H9 (cell line): ENCODE measurements at regions not wholly inside any gene's neighbourhood (a gene's known extent, or its start where the extent isn't known, plus 50 kb on each side); places are given as distances from the start of the nearest gene placed in this dataset.

ENCODE experiments used
- DNase-seq: peaks from one replicate; pipeline ENCODE4 v3.0.0-alpha.2; 2017
- H2AFZ ChIP-seq: one replicate; pipeline ENCODE4 v1.6.1; 2013; ENCODE audit warnings: mild to moderate bottlenecking, low read length, control low read depth, moderate library complexity
- H2AK5ac ChIP-seq: 2 replicates; pipeline ENCODE4 v1.6.1; 2013; ENCODE audit warnings: low read length, control low read depth, mixed read lengths; ENCODE audit not compliant: insufficient read length
- H2BK120ac ChIP-seq: one replicate; pipeline ENCODE4 v1.6.1; 2013; ENCODE audit warnings: low read depth, mild to moderate bottlenecking, low read length, control low read depth, inconsistent platforms; ENCODE audit not compliant: poor library complexity, severe bottlenecking
- H2BK12ac ChIP-seq: 2 replicates; pipeline ENCODE4 v1.6.1; 2013; ENCODE audit warnings: low read length, control low read depth, mixed read lengths, low read depth; ENCODE audit not compliant: insufficient read length
- H2BK15ac ChIP-seq: 2 replicates; pipeline ENCODE4 v1.6.1; 2013; ENCODE audit warnings: low read depth, low read length, control low read depth
- H2BK20ac ChIP-seq: one replicate; pipeline ENCODE4 v1.6.1; 2013; ENCODE audit warnings: low read depth, mild to moderate bottlenecking, low read length, control low read depth, inconsistent platforms; ENCODE audit not compliant: poor library complexity, severe bottlenecking
- H2BK5ac ChIP-seq: 2 replicates; pipeline ENCODE4 v1.6.1; 2013; ENCODE audit warnings: low read length, control low read depth, mixed read lengths; ENCODE audit not compliant: insufficient read length
- H3K14ac ChIP-seq: 2 replicates; pipeline ENCODE4 v1.6.1; 2013; ENCODE audit warnings: low read length, control low read depth; ENCODE audit not compliant: insufficient read depth
- H3K18ac ChIP-seq: 2 replicates; pipeline ENCODE4 v1.6.1; 2013; ENCODE audit warnings: low read depth, mild to moderate bottlenecking, mixed read lengths, low read length, control low read depth; ENCODE audit not compliant: insufficient read length
- H3K23ac ChIP-seq: 2 replicates; pipeline ENCODE4 v1.6.1; 2013; ENCODE audit warnings: low read length, control low read depth, mixed read lengths, low read depth; ENCODE audit not compliant: insufficient read length
- H3K23me2 ChIP-seq: 2 replicates; pipeline ENCODE4 v1.6.1; 2013; ENCODE audit warnings: low read depth, mild to moderate bottlenecking, mixed read lengths, low read length, control low read depth; ENCODE audit not compliant: insufficient read length, poor library complexity, severe bottlenecking
- H3K27ac ChIP-seq: 2 replicates; pipeline ENCODE4 v1.5.1; 2013; ENCODE audit warnings: low read length, control low read depth, mixed read lengths, low read depth; ENCODE audit not compliant: insufficient read length
- H3K27me3 ChIP-seq: 2 replicates; pipeline ENCODE4 v1.6.1; 2013; ENCODE audit warnings: low read length, control low read depth, inconsistent platforms; ENCODE audit not compliant: insufficient read depth
- H3K4ac ChIP-seq: 2 replicates; pipeline ENCODE4 v1.6.1; 2013; ENCODE audit warnings: low read depth, mild to moderate bottlenecking, control low read depth, inconsistent platforms, low read length, moderate library complexity
- H3K4me1 ChIP-seq: 2 replicates; pipeline ENCODE4 v1.6.1; 2013; ENCODE audit warnings: low read length, control low read depth, inconsistent platforms; ENCODE audit not compliant: insufficient read depth
- H3K4me2 ChIP-seq: 2 replicates; pipeline ENCODE4 v1.6.1; 2013; ENCODE audit warnings: low read length, control low read depth, mixed read lengths; ENCODE audit not compliant: insufficient read length, insufficient read depth
- H3K56ac ChIP-seq: 2 replicates; pipeline ENCODE4 v1.6.1; 2013; ENCODE audit warnings: low read depth, mild to moderate bottlenecking, mixed read lengths, low read length, control low read depth; ENCODE audit not compliant: insufficient read length
- H3K79me1 ChIP-seq: 2 replicates; pipeline ENCODE4 v1.6.1; 2013; ENCODE audit warnings: low read depth, mild to moderate bottlenecking, moderate library complexity, low read length, control low read depth, inconsistent platforms; ENCODE audit not compliant: insufficient read depth, poor library complexity, severe bottlenecking
- H3K79me2 ChIP-seq: 2 replicates; pipeline ENCODE4 v1.6.1; 2013; ENCODE audit warnings: low read length, control low read depth, inconsistent platforms; ENCODE audit not compliant: insufficient read depth
- H3K9ac ChIP-seq: 2 replicates; pipeline ENCODE4 v1.6.1; 2013; ENCODE audit warnings: low read length, control low read depth, mixed read lengths; ENCODE audit not compliant: insufficient read length; ENCODE audit errors: extremely low read depth
- H3K9me3 ChIP-seq: one replicate; pipeline ENCODE4 v1.6.1; 2013; ENCODE audit warnings: low read depth, low read length, inconsistent platforms; ENCODE audit not compliant: control insufficient read depth
- H3T11ph ChIP-seq: one replicate; pipeline ENCODE4 v1.6.1; 2013; ENCODE audit warnings: mild to moderate bottlenecking, low read length, control low read depth, inconsistent platforms
- H4K20me1 ChIP-seq: one replicate; pipeline ENCODE4 v1.6.1; 2013; ENCODE audit not compliant: control insufficient read depth, insufficient read length, insufficient read depth
- H4K5ac ChIP-seq: 2 replicates; pipeline ENCODE4 v1.6.1; 2013; ENCODE audit warnings: low read depth, mild to moderate bottlenecking, mixed read lengths, low read length, control low read depth; ENCODE audit not compliant: insufficient read length
- H4K8ac ChIP-seq: replicated peaks from 2 replicates; pipeline ENCODE4 v1.6.1; 2013; ENCODE audit warnings: low read length, control low read depth, mixed read lengths, low read depth; ENCODE audit not compliant: insufficient read length
- H4K91ac ChIP-seq: 2 replicates; pipeline ENCODE4 v1.6.1; 2013; ENCODE audit warnings: low read depth, mild to moderate bottlenecking, moderate library complexity, mixed read lengths, low read length, control low read depth; ENCODE audit not compliant: insufficient read length
- H3K27ac Mint-ChIP-seq, 3 experiments: 2 replicates in 2 of 3; 3 replicates in 1 of 3; pipeline ENCODE4 v1.8.0; 2020 to 2021; ENCODE audit warnings: mixed read lengths in 3 of 3, mild to moderate bottlenecking in 1 of 3, moderate library complexity in 1 of 3
- H3K27me3 Mint-ChIP-seq: 2 replicates; pipeline ENCODE4 v1.8.0; 2021; ENCODE audit warnings: low read depth, mild to moderate bottlenecking, moderate library complexity, mixed read lengths
- H3K36me3 Mint-ChIP-seq, 3 experiments: 2 replicates in 2 of 3; 3 replicates in 1 of 3; pipeline ENCODE4 v1.8.0; 2020 to 2021; ENCODE audit warnings: low read depth in 3 of 3, mixed read lengths in 3 of 3; ENCODE audit not compliant: insufficient read depth in 1 of 3
- H3K4me1 Mint-ChIP-seq, 2 experiments: 2 replicates each; pipeline ENCODE4 v1.8.0; 2020; ENCODE audit warnings: mixed read lengths in 2 of 2
- H3K4me3 Mint-ChIP-seq, 2 experiments: 2 replicates in 1 of 2; 3 replicates in 1 of 2; pipeline ENCODE4 v1.8.0; 2020 to 2021; ENCODE audit warnings: mild to moderate bottlenecking in 2 of 2, mixed read lengths in 2 of 2, moderate library complexity in 1 of 2
- H3K9me3 Mint-ChIP-seq, 2 experiments: 2 replicates in 1 of 2; 3 replicates in 1 of 2; pipeline ENCODE4 v1.8.0; 2020; ENCODE audit warnings: mild to moderate bottlenecking in 2 of 2, mixed read lengths in 2 of 2, moderate library complexity in 1 of 2
- WGBS: extraction: QIAGEN DNeasy Blood & Tissue Kit; methylation state at CpG from one replicate; pipeline ENCODE4 v1.1.7; 2013; ENCODE audit warnings: missing lambda C conversion rate, low lambda C conversion rate, mixed read lengths; ENCODE audit not compliant: insufficient read length; ENCODE audit errors: extremely low coverage; 5-methylcytosine and 5-hydroxymethylcytosine counted together
- TF ChIP-seq, protein P1 (sequence below): fragments of 200-600 bp; sonication (generic); conservative IDR thresholded peaks from 3 replicates; pipeline ENCODE4 v1.8.0; 2021; ENCODE audit warnings: antibody characterized with exemption, mild to moderate bottlenecking

DNA sequence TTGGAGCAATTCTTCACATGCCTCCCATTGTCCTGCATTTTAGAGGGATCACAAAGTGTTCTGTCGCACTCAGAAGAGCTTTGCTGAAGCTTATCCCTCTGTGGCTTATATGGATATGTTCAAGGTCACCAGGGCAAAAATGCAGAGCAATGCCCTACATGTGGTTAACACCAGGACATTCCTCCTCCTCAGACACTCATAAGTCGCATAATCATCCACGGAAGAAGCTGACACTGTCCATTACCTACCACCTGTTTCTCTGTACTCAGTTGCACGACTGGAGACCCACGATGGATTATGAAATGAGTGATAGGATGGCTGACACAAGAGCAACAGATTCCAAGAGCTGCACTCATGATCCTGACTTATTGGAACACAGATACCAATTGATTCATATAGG lies 68.7 kb upstream of the PRDX4 start:
- Histone ChIP-seq H2AK5ac (no peak overlapping the region), H3T11ph (no peak overlapping the region), H3K79me1 (no peaks in the 10 kb centered on the region), H2BK5ac (no peak overlapping the region), H3K23me2 (no peaks in the 10 kb centered on the region), H2BK12ac (no peak overlapping the region), H3K56ac (no peak overlapping the region), H4K20me1 (no peaks in the 10 kb centered on the region), H3K14ac (no peak overlapping the region), H3K27me3 (no peaks in the 10 kb centered on the region), H3K18ac (no peak overlapping the region), H4K8ac (no peak overlapping the region), H4K5ac (no peak overlapping the region), H2BK15ac (no peak overlapping the region), H3K4me2 (no peak overlapping the region), H3K4ac (no peak overlapping the region), H2BK120ac (no peak overlapping the region), H2AFZ (no peak overlapping the region), H3K9ac (no peak overlapping the region), H3K9me3 (no peaks in the 10 kb centered on the region), H4K91ac (no peak overlapping the region), H3K27ac (no peak overlapping the region), H3K79me2 (no peaks in the 10 kb centered on the region), H3K4me1 (no peaks in the 10 kb centered on the region), H2BK20ac (no peak overlapping the region), H3K23ac (no peak overlapping the region)
- H3K36me3 Mint-ChIP-seq = no peaks in the 10 kb centered on the region
- peak overlapping the region in 1 of 3 experiments; percentile 44; a peak in 1 of 7 replicates for H3K27ac Mint-ChIP-seq
- no peak for DNase-seq
- 0 out of 4 replicates have a peak, but pooled peaks cover 0 to 4% of the 10 kb centered on the region in 2 experiments for H3K4me1 Mint-ChIP-seq
- H3K4me3 Mint-ChIP-seq = no peak overlapping the region
- WGBS = no CpG with 5 or more reads among the region's 5 CpGs
- H3K9me3 Mint-ChIP-seq = no peaks in the 10 kb centered on the region
- no peaks in the 10 kb centered on the region for H3K27me3 Mint-ChIP-seq
- TF ChIP-seq, protein P1, sequence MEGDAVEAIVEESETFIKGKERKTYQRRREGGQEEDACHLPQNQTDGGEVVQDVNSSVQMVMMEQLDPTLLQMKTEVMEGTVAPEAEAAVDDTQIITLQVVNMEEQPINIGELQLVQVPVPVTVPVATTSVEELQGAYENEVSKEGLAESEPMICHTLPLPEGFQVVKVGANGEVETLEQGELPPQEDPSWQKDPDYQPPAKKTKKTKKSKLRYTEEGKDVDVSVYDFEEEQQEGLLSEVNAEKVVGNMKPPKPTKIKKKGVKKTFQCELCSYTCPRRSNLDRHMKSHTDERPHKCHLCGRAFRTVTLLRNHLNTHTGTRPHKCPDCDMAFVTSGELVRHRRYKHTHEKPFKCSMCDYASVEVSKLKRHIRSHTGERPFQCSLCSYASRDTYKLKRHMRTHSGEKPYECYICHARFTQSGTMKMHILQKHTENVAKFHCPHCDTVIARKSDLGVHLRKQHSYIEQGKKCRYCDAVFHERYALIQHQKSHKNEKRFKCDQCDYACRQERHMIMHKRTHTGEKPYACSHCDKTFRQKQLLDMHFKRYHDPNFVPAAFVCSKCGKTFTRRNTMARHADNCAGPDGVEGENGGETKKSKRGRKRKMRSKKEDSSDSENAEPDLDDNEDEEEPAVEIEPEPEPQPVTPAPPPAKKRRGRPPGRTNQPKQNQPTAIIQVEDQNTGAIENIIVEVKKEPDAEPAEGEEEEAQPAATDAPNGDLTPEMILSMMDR = no peak
